B cell (primary cell): ENCODE measurements at regions not wholly inside any gene's neighbourhood (a gene's known extent, or its start where the extent isn't known, plus 50 kb on each side); places are given as distances from the start of the nearest gene placed in this dataset.

Experiments used
- ATAC-seq: fragments of 200-7000 bp; cut with Tn5 transposase; one replicate; pipeline ENCODE4 v1.10.0; 2021; ENCODE audit warnings: low read depth, mild to moderate bottlenecking, moderate number of reproducible peaks, moderate library complexity
- CTCF ChIA-PET: fragments of 350-600 bp; sonication (Branson Sonifier 250); formaldehyde crosslinking; loops from one replicate; lab custom pipeline; 2021; ENCODE audit warnings: antibody characterized with exemption, inconsistent platforms; lab: Charles Lee
- POLR2A ChIA-PET: fragments of 350-600 bp; sonication (Branson Sonifier 250); formaldehyde crosslinking; loops from one replicate; lab custom pipeline; 2021; ENCODE audit warnings: antibody characterized with exemption; lab: Charles Lee
- DNase-seq: peaks from one replicate; pipeline ENCODE4 v3.0.0; 2013
- H2AFZ ChIP-seq: 2 replicates; pipeline ENCODE4 v1.6.1; 2012; ENCODE audit warnings: mild to moderate bottlenecking, low read depth, low read length; ENCODE audit not compliant: insufficient read depth, poor library complexity, severe bottlenecking
- H3K27ac ChIP-seq, 2 donors: 1 replicate in 1 of 2; 2 replicates in 1 of 2; pipeline ENCODE4 v1.5.1; 2012 to 2013; ENCODE audit warnings: low read length in 2 of 2, mild to moderate bottlenecking in 2 of 2, moderate library complexity in 1 of 2
- H3K27me3 ChIP-seq, 4 experiments: fragments of 200-600 bp in 1 of 4; sonication (generic) in 1 of 4; replicated peaks in 1 of 4; 1 replicate in 2 of 4; 2 replicates in 2 of 4; pipeline versions ENCODE4 v1.6.1 to v1.7.0; 2013 to 2016; ENCODE audit warnings: low read length in 3 of 4, mild to moderate bottlenecking in 2 of 4, mixed read lengths in 1 of 4, moderate library complexity in 1 of 4; ENCODE audit not compliant: insufficient read depth in 4 of 4, control insufficient read depth in 3 of 4; ENCODE audit errors: control extremely low read depth in 1 of 4
- H3K36me3 ChIP-seq, 2 experiments: replicated peaks in 1 of 2; 1 replicate in 1 of 2; 2 replicates in 1 of 2; pipeline versions ENCODE4 v1.6.1 to v1.7.1; 2013; ENCODE audit warnings: low read length in 1 of 2; ENCODE audit not compliant: insufficient read depth in 2 of 2, control insufficient read depth in 1 of 2; ENCODE audit errors: control extremely low read depth in 1 of 2, extremely low read depth in 1 of 2
- H3K4me1 ChIP-seq, 2 donors: fragments of 200-600 bp in 1 of 2; sonication (generic) in 1 of 2; 1 replicate in 1 of 2; 2 replicates in 1 of 2; pipeline versions ENCODE4 v1.5.1 to v1.6.1; 2013 to 2017; ENCODE audit warnings: low read length in 2 of 2; ENCODE audit not compliant: control insufficient read depth in 2 of 2, insufficient read depth in 2 of 2
- H3K4me2 ChIP-seq: replicated peaks from 2 replicates; pipeline ENCODE3; 2012; ENCODE audit warnings: mild to moderate bottlenecking, low read depth, low read length; ENCODE audit not compliant: poor library complexity, severe bottlenecking
- H3K4me3 ChIP-seq, 5 experiments: fragments of 200-600 bp in 1 of 5; sonication (generic) in 1 of 5; 1 replicate in 3 of 5; 2 replicates in 2 of 5; pipeline versions ENCODE4 v1.5.1 to v1.7.0; 2011 to 2016; ENCODE audit warnings: low read length in 4 of 5, mild to moderate bottlenecking in 4 of 5, low read depth in 2 of 5, control low read depth in 1 of 5, moderate library complexity in 1 of 5; ENCODE audit not compliant: insufficient read depth in 1 of 5; ENCODE audit errors: control extremely low read depth in 1 of 5, extremely low read depth in 1 of 5
- H3K79me2 ChIP-seq: fragments of 200-600 bp; sonication (generic); one replicate; pipeline ENCODE4 v1.6.0; 2016; ENCODE audit warnings: low read length; ENCODE audit not compliant: control insufficient read depth, insufficient read depth
- H3K9ac ChIP-seq: fragments of 200-600 bp; sonication (generic); 2 replicates; pipeline ENCODE4 v1.6.1; 2017; ENCODE audit warnings: mild to moderate bottlenecking, low read length, moderate library complexity
- H3K9me3 ChIP-seq, 3 donors: one replicate each; pipeline versions ENCODE4 v1.6.1 to v1.7.1; 2013; ENCODE audit warnings: low read length in 2 of 3; ENCODE audit not compliant: control insufficient read depth in 2 of 3, insufficient read depth in 1 of 3; ENCODE audit errors: control extremely low read depth in 1 of 3
- H4K20me1 ChIP-seq: 2 replicates; pipeline ENCODE4 v1.6.0; 2012; ENCODE audit warnings: mild to moderate bottlenecking, low read length; ENCODE audit not compliant: insufficient read depth, control insufficient read depth, poor library complexity, severe bottlenecking
- H3K27ac Mint-ChIP-seq: one replicate; pipeline ENCODE4 v1.8.0; 2021; ENCODE audit warnings: mixed read lengths
- H3K27me3 Mint-ChIP-seq: one replicate; pipeline ENCODE4 v1.8.0; 2021; ENCODE audit warnings: mixed read lengths
- H3K4me1 Mint-ChIP-seq: one replicate; pipeline ENCODE4 v1.8.0; 2021; ENCODE audit warnings: mixed read lengths
- H3K4me3 Mint-ChIP-seq: one replicate; pipeline ENCODE4 v1.8.0; 2021; ENCODE audit warnings: mixed read lengths
- H3K9me3 Mint-ChIP-seq: one replicate; pipeline ENCODE4 v1.8.0; 2022; ENCODE audit warnings: mixed read lengths; ENCODE audit not compliant: insufficient read depth
- EZH2 ChIP-seq: IDR thresholded peaks from 2 replicates; pipeline ENCODE4 v1.6.1; 2012; ENCODE audit warnings: borderline replicate concordance, low read depth, mild to moderate bottlenecking, moderate library complexity, low read length; ENCODE audit not compliant: insufficient read depth, poor library complexity, severe bottlenecking
- WGBS: methylation state at CpG from one replicate; pipeline ENCODE4 v1.1.5; 2013; ENCODE audit warnings: missing lambda C conversion rate; ENCODE audit not compliant: insufficient coverage; 5-methylcytosine and 5-hydroxymethylcytosine counted together
- intact Hi-C: fragments of 100-400 bp; cut with micrococcal nuclease; formaldehyde crosslinking; loops from one replicate; pipeline ENCODE4 v1.10.0; 2022
- TF ChIP-seq, protein P1 (sequence below): fragments of 200-600 bp; IDR thresholded peaks from one replicate; pipeline ENCODE4 v1.8.0; 2022; ENCODE audit warnings: antibody characterized with exemption, mild to moderate bottlenecking

DNA sequence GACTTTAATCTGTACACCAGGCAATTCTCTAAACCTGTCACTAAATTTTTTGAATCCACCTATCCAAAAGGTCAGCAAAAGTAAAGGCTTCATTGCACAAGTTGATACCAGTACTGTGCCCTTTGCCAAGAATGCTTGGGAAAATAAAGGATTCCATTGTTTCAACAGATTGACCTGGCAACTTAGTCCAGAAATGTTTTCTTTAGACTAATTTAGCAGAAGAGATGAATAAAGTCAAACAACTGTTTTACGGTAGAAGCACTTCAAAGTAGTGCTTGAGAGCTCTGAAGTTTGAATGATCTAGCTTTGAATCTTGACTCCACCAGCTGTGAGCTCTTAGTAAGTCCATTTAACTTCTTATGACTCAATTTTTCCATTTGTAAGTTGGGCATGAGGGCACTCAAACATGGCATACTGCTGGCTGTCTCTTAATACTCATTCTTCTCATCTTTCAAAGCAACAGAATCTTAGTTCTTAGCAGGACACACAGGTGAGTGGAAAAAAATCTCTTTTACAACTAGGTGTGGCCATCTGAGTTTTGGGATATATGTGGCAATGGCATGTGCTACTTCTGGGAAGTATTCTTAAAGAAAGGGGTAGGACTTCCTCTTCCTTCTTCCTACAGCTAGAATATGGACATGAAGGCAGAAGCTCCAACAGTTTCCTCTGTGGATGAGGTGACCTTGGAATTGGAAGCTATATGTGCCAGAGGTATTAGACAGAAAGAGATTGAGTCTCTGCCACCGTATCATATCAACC is 55.9 kb upstream of the LOC128125822 start:
- Histone ChIP-seq H3K4me3 (no peak overlapping the region), H3K9ac (no peak overlapping the region), H3K4me2 (no peak overlapping the region), H3K4me1 (peaks cover 8 to 13% of the 10 kb centered on the region in 2 donors), H3K79me2 (no peaks in the 10 kb centered on the region), H3K9me3 (no peaks in the 10 kb centered on the region), H4K20me1 (no peaks in the 10 kb centered on the region), H3K27ac (no peak overlapping the region), H3K36me3 (no peaks in the 10 kb centered on the region), H3K27me3 (no peaks in the 10 kb centered on the region), H2AFZ (no peak overlapping the region)
- DNase-seq, result no peak
- H3K4me3 Mint-ChIP-seq, result no peak overlapping the region
- ChIA-PET CTCF (no interaction called here), POLR2A (no interaction called here)
- WGBS, result no CpG with 5 or more reads among the region's 2 CpGs
- H3K9me3 Mint-ChIP-seq, result no peaks in the 10 kb centered on the region
- intact Hi-C loops, result no loop called here
- H3K27me3 Mint-ChIP-seq, result no peaks in the 10 kb centered on the region
- TF ChIP-seq, protein P1, sequence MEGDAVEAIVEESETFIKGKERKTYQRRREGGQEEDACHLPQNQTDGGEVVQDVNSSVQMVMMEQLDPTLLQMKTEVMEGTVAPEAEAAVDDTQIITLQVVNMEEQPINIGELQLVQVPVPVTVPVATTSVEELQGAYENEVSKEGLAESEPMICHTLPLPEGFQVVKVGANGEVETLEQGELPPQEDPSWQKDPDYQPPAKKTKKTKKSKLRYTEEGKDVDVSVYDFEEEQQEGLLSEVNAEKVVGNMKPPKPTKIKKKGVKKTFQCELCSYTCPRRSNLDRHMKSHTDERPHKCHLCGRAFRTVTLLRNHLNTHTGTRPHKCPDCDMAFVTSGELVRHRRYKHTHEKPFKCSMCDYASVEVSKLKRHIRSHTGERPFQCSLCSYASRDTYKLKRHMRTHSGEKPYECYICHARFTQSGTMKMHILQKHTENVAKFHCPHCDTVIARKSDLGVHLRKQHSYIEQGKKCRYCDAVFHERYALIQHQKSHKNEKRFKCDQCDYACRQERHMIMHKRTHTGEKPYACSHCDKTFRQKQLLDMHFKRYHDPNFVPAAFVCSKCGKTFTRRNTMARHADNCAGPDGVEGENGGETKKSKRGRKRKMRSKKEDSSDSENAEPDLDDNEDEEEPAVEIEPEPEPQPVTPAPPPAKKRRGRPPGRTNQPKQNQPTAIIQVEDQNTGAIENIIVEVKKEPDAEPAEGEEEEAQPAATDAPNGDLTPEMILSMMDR, result no peak
- no peak for TF ChIP-seq EZH2
- no peak for ATAC-seq
- no peak overlapping the region for H3K27ac Mint-ChIP-seq
- H3K4me1 Mint-ChIP-seq, result peaks cover 14% of the 10 kb centered on the region

DNA sequence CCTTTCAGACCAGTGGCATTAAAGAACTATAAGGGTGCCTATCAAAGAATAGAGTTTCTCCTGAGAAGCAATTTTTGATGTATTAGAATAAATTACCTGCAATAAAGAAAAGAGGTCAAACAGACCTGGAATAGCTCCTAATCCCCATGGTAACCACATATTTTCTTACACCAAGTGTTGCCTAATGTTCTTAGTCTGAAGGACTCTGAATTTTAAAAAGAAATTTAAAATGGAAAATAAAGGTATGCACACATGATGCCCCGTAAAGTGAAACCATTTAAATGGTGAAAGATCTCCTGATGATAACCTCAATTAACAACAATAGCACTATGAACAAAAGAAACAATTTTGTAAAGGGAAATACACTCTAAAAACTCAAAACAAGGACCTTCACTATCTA is 55.1 kb upstream of the LOC128125822 start:
- intact Hi-C loops, result no loop called here
- H3K9me3 Mint-ChIP-seq, result no peaks in the 10 kb centered on the region
- no peaks in the 10 kb centered on the region for H4K20me1 ChIP-seq
- H3K4me1 ChIP-seq, result peaks cover 8 to 13% of the 10 kb centered on the region in 2 donors
- no peak for TF ChIP-seq EZH2
- TF ChIP-seq, protein P1, result no peak
- H3K9ac ChIP-seq, result no peak overlapping the region
- no peaks in the 10 kb centered on the region for H3K79me2 ChIP-seq
- no peak overlapping the region for H3K4me3 ChIP-seq
- no CpG with 5 or more reads among the region's 1 CpG for WGBS
- H3K4me3 Mint-ChIP-seq, result no peak overlapping the region
- H3K27me3 Mint-ChIP-seq, result no peaks in the 10 kb centered on the region
- no peak overlapping the region for H3K27ac Mint-ChIP-seq
- no peaks in the 10 kb centered on the region for H3K27me3 ChIP-seq
- DNase-seq (no peak), ATAC-seq (no peak)
- POLR2A ChIA-PET, result no interaction called here
- H3K4me2 ChIP-seq, result no peak overlapping the region
- H3K9me3 ChIP-seq, result no peaks in the 10 kb centered on the region
- H2AFZ ChIP-seq, result no peak overlapping the region
- CTCF ChIA-PET, result no interaction called here
- no peak overlapping the region for H3K27ac ChIP-seq
- peaks cover 14% of the 10 kb centered on the region for H3K4me1 Mint-ChIP-seq
- H3K36me3 ChIP-seq, result no peaks in the 10 kb centered on the region
